ENCODE measurements at regions not wholly inside any gene's neighbourhood (a gene's known extent, or its start where the extent isn't known, plus 50 kb on each side); places are given as distances from the start of the nearest gene placed in this dataset.

DNA sequence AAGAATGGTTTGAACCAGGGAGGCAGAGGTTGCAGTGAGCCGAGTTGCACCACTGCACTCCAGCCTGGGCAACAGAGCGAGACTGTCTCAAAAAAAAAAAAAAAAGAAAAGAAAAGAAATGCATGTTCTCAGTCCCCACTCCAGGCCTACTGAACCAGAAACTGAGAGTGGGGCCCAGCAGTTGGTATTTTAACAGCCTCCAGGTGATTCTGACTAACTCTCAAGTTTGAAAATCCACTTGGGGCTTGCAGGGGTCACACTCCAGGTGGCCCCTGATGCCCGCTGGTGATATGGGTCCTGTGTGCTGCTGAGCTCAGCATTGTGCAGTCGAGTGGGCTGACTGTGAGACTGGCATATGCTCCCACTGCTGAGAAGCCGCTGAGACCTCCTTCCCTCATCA is 133.7 kb upstream of the C2CD4B start:
- no peaks in the 10 kb centered on the region for H3K79me2 ChIP-seq (ENCODE audit: control insufficient read depth, insufficient read depth, low read length)
- H3K9me1 ChIP-seq (ENCODE audit: control insufficient read depth, extremely low read depth, insufficient read depth, low read length): no peaks in the 10 kb centered on the region
- TF ChIP-seq EZH2 (IDR thresholded peaks at IDR 0.05; ENCODE audit: low read length) (no peak), CTCF (optimal IDR thresholded peaks at IDR 0.05 in 1 of 3, IDR thresholded peaks at IDR 0.05 in 1 of 3, conservative IDR thresholded peaks at IDR 0.05 in 1 of 3; ENCODE audit: extremely low read depth in 1 of 3, insufficient read depth in 2 of 3, low read length in 3 of 3) (no peak)
- no peaks in the 10 kb centered on the region for H3K36me3 ChIP-seq (ENCODE audit: control insufficient read depth in 2 of 2, extremely low read depth in 1 of 2, insufficient read depth in 2 of 2, low read length in 2 of 2)
- no peak overlapping the region for H3K27ac ChIP-seq (ENCODE audit: control insufficient read depth, insufficient read depth, low read length)
- dilution Hi-C loops (cut with MboI; ENCODE audit: extremely low pct_ligation_motif_present, low sequenced_read_pairs): no loop called here
- no peaks in the 10 kb centered on the region for H4K20me1 ChIP-seq (ENCODE audit: control insufficient read depth, extremely low read depth, insufficient read depth, low read length)
- H3K4me2 ChIP-seq (ENCODE audit: control insufficient read depth, extremely low read depth, insufficient read depth, low read depth, low read length): no peak overlapping the region
- no peaks in the 10 kb centered on the region for H3K4me1 ChIP-seq (ENCODE audit: control insufficient read depth, extremely low read depth, insufficient read depth, low read length)
- peaks cover 2% of the 10 kb centered on the region for H3K27me3 ChIP-seq (ENCODE audit: control insufficient read depth, extremely low read depth, insufficient read depth, low read length)
- DNase-seq (ENCODE audit: low read depth, low spot score) (no peak), FAIRE-seq (no peak)
- no peak overlapping the region for H2AFZ ChIP-seq (ENCODE audit: control insufficient read depth, low read length)
- H3K9ac ChIP-seq (ENCODE audit: control insufficient read depth, extremely low read depth, insufficient read depth, low read length): no peak overlapping the region
- H3K4me3 ChIP-seq (ENCODE audit: control insufficient read depth in 2 of 3, extremely low read depth in 1 of 3, insufficient read depth in 2 of 3, low read depth in 1 of 3, low read length in 3 of 3): no peak overlapping the region
- no peaks in the 10 kb centered on the region for H3K9me3 ChIP-seq (ENCODE audit: control insufficient read depth, low read depth, low read length)

DNA sequence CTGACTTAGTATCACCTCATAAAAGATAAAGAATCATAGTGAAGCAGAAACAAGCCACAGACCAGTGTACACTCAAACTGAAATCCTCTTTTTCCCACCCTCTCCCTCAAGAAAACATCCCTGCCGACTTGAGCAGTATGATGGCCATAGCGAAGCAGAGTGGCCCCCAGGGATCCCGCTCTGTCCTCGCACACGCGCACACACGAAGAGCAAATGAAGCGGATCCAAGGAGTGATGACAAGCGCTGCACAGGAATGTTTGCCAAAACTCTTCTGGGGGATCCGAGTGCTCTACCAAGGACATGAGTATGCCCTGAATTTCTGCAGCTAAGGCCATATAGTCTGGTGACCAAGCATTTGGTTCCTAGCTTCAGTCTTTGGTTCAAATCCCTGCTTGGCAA is 134.5 kb upstream of the C2CD4B start:
- Histone ChIP-seq H2AFZ (ENCODE audit: control insufficient read depth, low read length) (no peak overlapping the region), H3K4me2 (ENCODE audit: control insufficient read depth, extremely low read depth, insufficient read depth, low read depth, low read length) (no peak overlapping the region), H3K4me3 (ENCODE audit: control insufficient read depth in 2 of 3, extremely low read depth in 1 of 3, insufficient read depth in 2 of 3, low read depth in 1 of 3, low read length in 3 of 3) (no peak overlapping the region), H3K4me1 (ENCODE audit: control insufficient read depth, extremely low read depth, insufficient read depth, low read length) (no peaks in the 10 kb centered on the region), H3K27ac (ENCODE audit: control insufficient read depth, insufficient read depth, low read length) (no peak overlapping the region), H3K27me3 (ENCODE audit: control insufficient read depth, extremely low read depth, insufficient read depth, low read length) (peaks cover 2% of the 10 kb centered on the region), H3K9ac (ENCODE audit: control insufficient read depth, extremely low read depth, insufficient read depth, low read length) (no peak overlapping the region), H3K9me1 (ENCODE audit: control insufficient read depth, extremely low read depth, insufficient read depth, low read length) (no peaks in the 10 kb centered on the region), H4K20me1 (ENCODE audit: control insufficient read depth, extremely low read depth, insufficient read depth, low read length) (no peaks in the 10 kb centered on the region), H3K79me2 (ENCODE audit: control insufficient read depth, insufficient read depth, low read length) (no peaks in the 10 kb centered on the region), H3K36me3 (ENCODE audit: control insufficient read depth in 2 of 2, extremely low read depth in 1 of 2, insufficient read depth in 2 of 2, low read length in 2 of 2) (no peaks in the 10 kb centered on the region), H3K9me3 (ENCODE audit: control insufficient read depth, low read depth, low read length) (no peaks in the 10 kb centered on the region)
- dilution Hi-C loops (cut with MboI; ENCODE audit: extremely low pct_ligation_motif_present, low sequenced_read_pairs): no loop called here
- FAIRE-seq (no peak), DNase-seq (ENCODE audit: low read depth, low spot score) (no peak)
- TF ChIP-seq CTCF (optimal IDR thresholded peaks at IDR 0.05 in 1 of 3, IDR thresholded peaks at IDR 0.05 in 1 of 3, conservative IDR thresholded peaks at IDR 0.05 in 1 of 3; ENCODE audit: extremely low read depth in 1 of 3, insufficient read depth in 2 of 3, low read length in 3 of 3) (no peak), EZH2 (IDR thresholded peaks at IDR 0.05; ENCODE audit: low read length) (no peak)

Data from keratinocyte (primary cell).